Posterior cingulate gyrus (tissue), 11 donors: ENCODE measurements at regions not wholly inside any gene's neighbourhood (a gene's known extent, or its start where the extent isn't known, plus 50 kb on each side); places are given as distances from the start of the nearest gene placed in this dataset.
"Not testable (repeated sequence)": the region's sequence is repeated elsewhere in the genome, so short reads cannot be mapped to it uniquely, and the experiment has no call there.

ENCODE experiments used
- DNase-seq, 10 donors: peaks; one replicate each; pipeline versions ENCODE4 v3.0.0 to v3.0.0-alpha.2; 2020 to 2021; ENCODE audit warnings: mixed read lengths in 3 of 10
- intact Hi-C: fragments of 100-400 bp; cut with DNase I; formaldehyde crosslinking; loops from one replicate; pipeline ENCODE4 v1.15.1; 2023

DNA sequence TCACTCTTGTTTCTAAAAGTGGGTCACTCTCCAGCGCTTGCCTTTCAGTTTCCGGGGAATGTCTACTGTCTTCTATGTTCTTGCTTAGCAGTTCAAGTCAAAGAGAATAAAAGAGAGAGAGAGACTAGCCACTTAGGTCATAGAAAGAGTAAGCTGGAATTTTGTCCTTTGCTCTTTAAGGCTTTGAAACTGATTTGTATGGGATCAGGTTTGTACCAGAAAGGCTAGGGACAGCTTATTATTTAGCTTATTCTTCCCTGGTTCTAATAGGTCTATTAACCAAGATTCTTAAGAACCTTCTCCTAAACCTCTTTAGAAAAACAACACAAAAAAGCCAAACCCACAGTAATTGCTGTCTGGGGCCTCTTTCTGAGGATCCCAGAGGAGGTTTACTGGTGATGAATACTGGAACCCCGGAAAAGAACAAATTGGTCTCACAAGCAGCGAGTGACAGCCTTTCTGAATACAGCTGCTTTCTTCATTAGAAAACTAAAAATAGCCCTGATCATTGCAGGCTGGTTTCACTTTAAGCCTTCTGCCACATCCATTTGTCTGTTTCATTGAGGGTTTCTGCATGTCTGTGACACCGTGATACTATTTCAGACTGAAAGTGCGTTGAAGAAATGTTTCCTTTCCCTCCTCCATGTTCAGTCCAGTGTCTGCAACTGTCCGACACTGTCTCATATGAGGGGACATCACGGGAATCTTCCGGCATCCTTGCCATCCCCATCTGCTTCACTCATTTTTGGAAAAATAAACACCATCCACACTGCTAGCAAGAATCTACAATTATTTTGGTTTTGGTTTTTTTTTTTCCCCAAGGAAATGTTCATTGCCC, 75.1 kb upstream of the ATXN1 start:
- intact Hi-C loops, result no loop called here
- no peak for DNase-seq

DNA sequence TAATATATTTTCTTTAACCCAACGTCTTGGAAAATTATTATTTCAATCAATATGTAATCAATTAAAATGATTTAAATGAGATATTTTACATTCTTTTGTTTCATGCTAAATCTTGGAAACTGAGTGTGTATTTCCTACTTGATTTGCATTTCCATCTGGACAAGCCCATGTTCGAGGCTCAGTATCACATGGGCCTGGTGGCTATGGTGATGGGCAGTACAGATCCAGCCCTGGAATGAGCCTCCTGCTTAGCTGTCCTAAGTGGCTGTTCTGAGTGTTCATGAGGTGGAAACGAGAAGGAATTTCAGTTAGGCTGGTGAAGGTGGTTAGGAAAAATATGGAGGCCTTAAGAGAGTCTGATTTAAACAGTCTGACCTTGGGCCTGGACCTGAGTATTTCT, 73.0 kb upstream of the ATXN1 start:
- no peak for DNase-seq
- intact Hi-C loops, result no loop called here

DNA sequence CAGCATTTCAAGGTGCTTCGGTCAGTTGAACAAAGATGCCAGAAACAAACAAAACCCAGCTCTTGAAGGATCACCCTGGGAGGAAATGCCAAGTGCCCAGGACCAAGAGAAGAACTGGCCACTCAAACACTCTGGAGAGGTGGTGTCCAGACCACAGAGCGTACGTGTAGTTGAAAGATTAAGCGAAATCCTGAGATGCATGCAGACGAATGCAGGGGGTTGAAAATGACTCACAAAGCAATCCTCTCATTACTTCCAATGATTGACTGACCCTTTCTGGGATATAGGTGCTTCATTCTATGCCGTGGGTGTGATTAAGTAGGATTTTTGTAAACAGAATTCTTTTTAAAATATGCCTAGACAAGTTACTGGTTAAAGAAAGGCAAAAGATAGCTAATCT, 71.5 kb upstream of the ATXN1 start:
- intact Hi-C loops, result no loop called here
- DNase-seq, result no peak

GRCh38 chr6:16832043-16832567, 70.8 kb upstream of the ATXN1 start:
- DNase-seq, result no peak
- intact Hi-C loops, result no loop called here

- intact Hi-C loops, result no loop called here
- DNase-seq, result no peak
These were observed 69.9 kb upstream of the ATXN1 start for GRCh38 chr6:16831136-16831535.

- DNase-seq, result no peak
- intact Hi-C loops, result no loop called here
These were observed 66.8 kb upstream of the ATXN1 start for GRCh38 chr6:16828058-16828457.

DNA sequence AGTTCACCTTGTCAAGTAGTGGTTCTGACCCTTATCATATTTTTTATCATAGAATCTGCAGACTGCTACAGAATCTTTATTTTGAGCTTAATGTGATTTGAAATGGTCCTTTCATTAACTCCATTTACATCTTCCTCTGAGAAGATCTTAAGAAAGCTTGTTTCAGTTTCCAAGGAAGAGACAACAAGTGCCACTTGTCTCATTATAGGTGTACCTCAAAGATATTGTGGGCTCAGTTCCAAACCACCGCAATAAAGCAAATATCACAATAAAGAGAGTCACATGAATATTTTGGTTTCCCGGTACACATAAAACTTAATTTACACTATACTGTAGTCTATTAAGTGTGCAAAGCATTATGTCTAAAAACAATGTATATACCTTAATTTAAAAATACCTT, 66.4 kb upstream of the ATXN1 start:
- intact Hi-C loops, result no loop called here
- DNase-seq, result no peak

DNA sequence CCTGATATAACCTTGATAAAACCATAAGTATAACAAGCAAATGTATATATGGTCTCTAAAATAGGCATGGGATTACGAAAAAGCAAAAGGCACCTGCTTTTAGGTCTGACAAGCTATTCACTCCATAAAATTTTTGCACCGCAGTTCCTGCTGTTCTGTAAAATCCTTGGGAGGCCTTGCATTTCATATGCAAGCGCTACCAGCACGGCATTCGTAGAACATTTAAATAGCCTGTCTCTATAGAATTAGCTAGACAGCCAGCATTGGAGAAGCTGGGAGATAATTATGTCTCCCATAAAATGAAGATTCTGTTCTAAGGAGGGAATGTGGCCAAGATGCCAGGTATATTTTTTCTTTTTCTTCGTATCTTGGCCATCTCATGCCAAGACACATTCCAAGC, 64.5 kb upstream of the ATXN1 start:
- intact Hi-C loops, result no loop called here
- no peak for DNase-seq

GRCh38 chr6:16824845-16825685, 63.8 kb upstream of the ATXN1 start:
- intact Hi-C loops, result no loop called here
- no peak for DNase-seq

DNA sequence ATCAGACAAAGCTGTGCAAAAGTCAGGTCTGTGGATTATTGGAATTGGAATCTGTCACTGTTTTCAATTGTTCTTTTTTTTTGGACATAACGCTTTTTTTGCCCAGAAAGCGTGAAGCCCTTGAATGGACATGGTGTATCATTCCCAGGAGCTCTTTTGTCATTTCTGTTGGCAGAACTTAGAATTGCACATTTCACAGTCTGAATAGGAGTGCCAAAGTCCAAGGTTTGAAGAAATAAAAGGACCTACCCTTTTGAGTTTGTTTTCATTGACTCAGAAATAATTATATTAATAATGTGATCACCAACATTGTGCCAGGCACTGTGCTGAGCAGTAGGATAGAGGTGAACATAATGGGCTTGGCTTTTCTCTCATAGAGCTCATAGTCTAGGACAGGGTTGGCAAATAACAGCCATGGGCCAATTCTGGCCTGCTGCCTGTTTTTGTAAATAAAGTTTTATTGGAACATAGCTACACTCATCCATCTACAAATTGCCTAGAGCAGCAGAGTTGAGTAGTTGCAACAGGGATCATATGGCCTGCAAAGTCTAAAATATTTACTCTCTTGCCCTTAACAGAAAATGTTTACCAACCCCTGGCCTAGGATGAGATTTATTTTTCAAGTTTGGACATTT, 62.6 kb upstream of the ATXN1 start:
- intact Hi-C loops, result no loop called here

GRCh38 chr6:16822975-16823717, 61.9 kb upstream of the ATXN1 start:
- DNase-seq, result no peak
- intact Hi-C loops, result no loop called here

More for the DNA sequence above, 62.6 kb upstream of the ATXN1 start:
- DNase-seq, result no peak

GRCh38 chr6:16822529-16822928, 61.3 kb upstream of the ATXN1 start:
- intact Hi-C loops, result no loop called here
- DNase-seq, result no peak

- intact Hi-C loops, result no loop called here
- no peak for DNase-seq
These were observed 60.6 kb upstream of the ATXN1 start for GRCh38 chr6:16821834-16822264.

GRCh38 chr6:16820262-16820661, 59.0 kb upstream of the ATXN1 start:
- DNase-seq, intact Hi-C loops: not testable (repeated sequence)

DNA sequence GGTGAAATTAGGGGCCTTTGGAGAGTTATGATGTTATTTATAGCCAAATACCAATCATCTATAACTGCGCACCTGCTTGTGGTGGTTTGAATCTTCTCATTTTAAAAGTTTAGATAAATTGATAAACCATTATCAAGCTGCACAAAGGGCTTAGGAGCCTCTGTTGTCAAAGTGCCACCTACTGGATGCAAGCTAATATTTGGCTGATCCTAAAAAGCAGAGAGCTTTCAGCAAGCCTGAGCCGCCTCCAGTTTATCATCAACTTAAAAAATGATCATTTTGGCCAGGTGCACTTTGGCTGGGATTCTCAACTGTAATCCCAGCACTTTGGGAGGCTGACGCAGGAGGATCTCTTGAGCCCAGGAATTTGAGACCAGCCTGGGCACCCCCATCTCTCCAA, 58.5 kb upstream of the ATXN1 start:
- no peak for DNase-seq
- intact Hi-C loops, result no loop called here

- intact Hi-C loops, result no loop called here
These were observed 57.8 kb upstream of the ATXN1 start for GRCh38 chr6:16818992-16819626.

GRCh38 chr6:16817594-16817993, 56.3 kb upstream of the ATXN1 start:
- DNase-seq, result no peak
- intact Hi-C loops, result no loop called here

More at GRCh38 chr6:16818992-16819626, 57.8 kb upstream of the ATXN1 start:
- no peak for DNase-seq

GRCh38 chr6:16816891-16817290, 55.6 kb upstream of the ATXN1 start:
- intact Hi-C loops, result no loop called here
- no peak for DNase-seq

- no peak for DNase-seq
- intact Hi-C loops, result no loop called here
These were observed 51.7 kb upstream of the ATXN1 start for GRCh38 chr6:16812993-16813392.
